ENCODE measurements at regions not wholly inside any gene's neighbourhood (a gene's known extent, or its start where the extent isn't known, plus 50 kb on each side); places are given as distances from the start of the nearest gene placed in this dataset.
"Not testable (repeated sequence)": the region's sequence is repeated elsewhere in the genome, so short reads cannot be mapped to it uniquely, and the experiment has no call there.

GRCh38 chr3:99295836-99296235 lies 342.6 kb upstream of the COL8A1 start:
- no peak for DNase-seq

- DNase-seq, result not testable (repeated sequence)
Observed at GRCh38 chr3:99294092-99294491, 344.3 kb upstream of the COL8A1 start.

- no peak for DNase-seq
Observed at GRCh38 chr3:99287876-99288275, 350.5 kb upstream of the COL8A1 start.

GRCh38 chr3:99286266-99286845 lies 352.0 kb upstream of the COL8A1 start:
- no peak for DNase-seq

- no peak for DNase-seq
Observed at GRCh38 chr3:99269606-99270351, 368.3 kb upstream of the DCBLD2 start.

- DNase-seq, result no peak
Observed at GRCh38 chr3:99256788-99257187, 355.3 kb upstream of the DCBLD2 start.

- DNase-seq, result no peak
Observed at GRCh38 chr3:99253963-99254355, 352.5 kb upstream of the DCBLD2 start.

GRCh38 chr3:99250821-99251355 lies 349.4 kb upstream of the DCBLD2 start:
- no peak for DNase-seq

- DNase-seq, result no peak
Observed at GRCh38 chr3:99250272-99250671, 348.8 kb upstream of the DCBLD2 start.

GRCh38 chr3:99249627-99250026 lies 348.1 kb upstream of the DCBLD2 start:
- DNase-seq, result no peak

- no peak for DNase-seq
Observed at GRCh38 chr3:99248913-99249312, 347.4 kb upstream of the DCBLD2 start.

GRCh38 chr3:99248130-99248529 lies 346.6 kb upstream of the DCBLD2 start:
- DNase-seq, result no peak

GRCh38 chr3:99246010-99246654 lies 344.6 kb upstream of the DCBLD2 start:
- DNase-seq, result no peak

- DNase-seq, result no peak
Observed at GRCh38 chr3:99242271-99242670, 340.8 kb upstream of the DCBLD2 start.

- no peak for DNase-seq
Observed at GRCh38 chr3:99240700-99241099, 339.2 kb upstream of the DCBLD2 start.

- DNase-seq, result no peak
Observed at GRCh38 chr3:99236576-99236975, 335.1 kb upstream of the DCBLD2 start.

- DNase-seq, result no peak
Observed at GRCh38 chr3:99232696-99233095, 331.2 kb upstream of the DCBLD2 start.

- DNase-seq, result no peak
Observed at GRCh38 chr3:99218468-99218867, 317.0 kb upstream of the DCBLD2 start.

GRCh38 chr3:99212969-99213368 lies 311.5 kb upstream of the DCBLD2 start:
- DNase-seq, result no peak

GRCh38 chr3:99211309-99211708 lies 309.8 kb upstream of the DCBLD2 start:
- DNase-seq, result no peak

- no peak for DNase-seq
Observed at GRCh38 chr3:99199021-99199420, 297.5 kb upstream of the DCBLD2 start.

GRCh38 chr3:99191186-99191585 lies 289.7 kb upstream of the DCBLD2 start:
- DNase-seq, result no peak

- DNase-seq, result no peak
Observed at GRCh38 chr3:99188936-99189335, 287.4 kb upstream of the DCBLD2 start.

GRCh38 chr3:99186016-99186415 lies 284.5 kb upstream of the DCBLD2 start:
- DNase-seq, result no peak
